Ascending aorta (tissue), 2 donors: ENCODE measurements at regions not wholly inside any gene's neighbourhood (a gene's known extent, or its start where the extent isn't known, plus 50 kb on each side); places are given as distances from the start of the nearest gene placed in this dataset.

Source experiments
- DNase-seq, 2 donors: peaks; one replicate each; pipeline ENCODE4 v3.0.0-alpha.2; 2019; ENCODE audit warnings: low spot score in 2 of 2
- H3K27ac ChIP-seq, 2 donors: fragments of 200-600 bp; sonication (generic); one replicate each; pipeline ENCODE4 v1.5.1; 2016 to 2017; ENCODE audit warnings: mild to moderate bottlenecking in 1 of 2
- H3K27me3 ChIP-seq: fragments of 200-600 bp; sonication (generic); one replicate; pipeline ENCODE4 v1.5.1; 2017
- H3K36me3 ChIP-seq, 2 donors: fragments of 200-600 bp; sonication (generic); one replicate each; pipeline ENCODE4 v1.5.1; 2016
- H3K4me1 ChIP-seq, 2 donors: fragments of 200-600 bp; sonication (generic); one replicate each; pipeline ENCODE4 v1.5.1; 2016 to 2017; ENCODE audit warnings: mild to moderate bottlenecking in 1 of 2
- H3K4me3 ChIP-seq, 2 donors: fragments of 200-600 bp; sonication (generic); one replicate each; pipeline ENCODE4 v1.5.1; 2016 to 2017; ENCODE audit warnings: mild to moderate bottlenecking in 1 of 2
- H3K9me3 ChIP-seq, 2 donors: fragments of 200-600 bp; sonication (generic); one replicate each; pipeline ENCODE4 v1.5.1; 2016
- CTCF ChIP-seq, 3 experiments: fragments of 200-600 bp in 2 of 3; fragments of 450-650 bp in 1 of 3; sonication (generic) in 2 of 3; IDR thresholded peaks; one replicate each; pipeline ENCODE4 v1.5.1; 2016 to 2019; ENCODE audit warnings: antibody characterized with exemption in 3 of 3, mild to moderate bottlenecking in 1 of 3, moderate library complexity in 1 of 3
- intact Hi-C: fragments of 100-400 bp; cut with DNase I; formaldehyde crosslinking; loops from one replicate; pipeline ENCODE4 v1.15.1; 2023

GRCh38 chr13:24012648-24013047 is 115.3 kb upstream of the C1QTNF9B start:
- Histone ChIP-seq H3K27ac (no peak overlapping the region), H3K9me3 (no peaks in the 10 kb centered on the region), H3K36me3 (no peaks in the 10 kb centered on the region), H3K27me3 (no peaks in the 10 kb centered on the region), H3K4me3 (no peak overlapping the region), H3K4me1 (no peaks in the 10 kb centered on the region)
- no peak for DNase-seq
- no peak for TF ChIP-seq CTCF (IDR thresholded peaks at IDR 0.05)
- intact Hi-C loops = no loop called here

GRCh38 chr13:24013189-24013588 is 115.9 kb upstream of the C1QTNF9B start:
- Histone ChIP-seq H3K4me3 (no peak overlapping the region), H3K9me3 (no peaks in the 10 kb centered on the region), H3K27me3 (no peaks in the 10 kb centered on the region), H3K27ac (no peak overlapping the region), H3K36me3 (no peaks in the 10 kb centered on the region), H3K4me1 (no peaks in the 10 kb centered on the region)
- no peak for TF ChIP-seq CTCF (IDR thresholded peaks at IDR 0.05)
- intact Hi-C loops = no loop called here
- DNase-seq = no peak

GRCh38 chr13:24016046-24016445 is 118.7 kb upstream of the C1QTNF9B start:
- no peak for TF ChIP-seq CTCF (IDR thresholded peaks at IDR 0.05)
- no peaks in the 10 kb centered on the region for H3K4me1 ChIP-seq
- H3K27me3 ChIP-seq = no peaks in the 10 kb centered on the region
- no peaks in the 10 kb centered on the region for H3K36me3 ChIP-seq
- H3K4me3 ChIP-seq = no peak overlapping the region
- no peak overlapping the region for H3K27ac ChIP-seq
- no peak for DNase-seq
- intact Hi-C loops = no loop called here
- no peaks in the 10 kb centered on the region for H3K9me3 ChIP-seq

GRCh38 chr13:24022568-24022967 is 125.3 kb upstream of the C1QTNF9B start:
- TF ChIP-seq CTCF (IDR thresholded peaks at IDR 0.05) = no peak
- DNase-seq = no peak
- Histone ChIP-seq H3K27ac (no peak overlapping the region), H3K36me3 (no peaks in the 10 kb centered on the region), H3K4me3 (no peak overlapping the region), H3K27me3 (no peaks in the 10 kb centered on the region), H3K9me3 (no peaks in the 10 kb centered on the region), H3K4me1 (no peaks in the 10 kb centered on the region)
- intact Hi-C loops = no loop called here

- no peak for DNase-seq
- no peak for TF ChIP-seq CTCF (IDR thresholded peaks at IDR 0.05)
- no peak overlapping the region for H3K4me3 ChIP-seq
- H3K9me3 ChIP-seq = no peaks in the 10 kb centered on the region
- H3K27me3 ChIP-seq = no peaks in the 10 kb centered on the region
- H3K4me1 ChIP-seq = no peaks in the 10 kb centered on the region
- intact Hi-C loops = no loop called here
- H3K27ac ChIP-seq = no peak overlapping the region
- H3K36me3 ChIP-seq = no peaks in the 10 kb centered on the region
Measured at GRCh38 chr13:24023073-24023472, 125.8 kb upstream of the C1QTNF9B start.

GRCh38 chr13:24027494-24027893 is 130.2 kb upstream of the C1QTNF9B start:
- no peaks in the 10 kb centered on the region for H3K9me3 ChIP-seq
- no peaks in the 10 kb centered on the region for H3K36me3 ChIP-seq
- H3K27ac ChIP-seq = no peak overlapping the region
- intact Hi-C loops = no loop called here
- DNase-seq = no peak
- peaks cover 5 to 11% of the 10 kb centered on the region in 2 donors for H3K4me1 ChIP-seq
- H3K4me3 ChIP-seq = no peak overlapping the region
- no peak for TF ChIP-seq CTCF (IDR thresholded peaks at IDR 0.05)
- no peaks in the 10 kb centered on the region for H3K27me3 ChIP-seq
